DMS53 (cell line): ENCODE measurements at regions not wholly inside any gene's neighbourhood (a gene's known extent, or its start where the extent isn't known, plus 50 kb on each side); places are given as distances from the start of the nearest gene placed in this dataset.

Experiments used
- DNase-seq: peaks from one replicate; lab custom pipeline; 2025; lab: John Stamatoyannopoulos, UW

GRCh38 chr13:48583859-48584311 is 51.0 kb upstream of the RCBTB2 start:
- DNase-seq, result no peak

DNA sequence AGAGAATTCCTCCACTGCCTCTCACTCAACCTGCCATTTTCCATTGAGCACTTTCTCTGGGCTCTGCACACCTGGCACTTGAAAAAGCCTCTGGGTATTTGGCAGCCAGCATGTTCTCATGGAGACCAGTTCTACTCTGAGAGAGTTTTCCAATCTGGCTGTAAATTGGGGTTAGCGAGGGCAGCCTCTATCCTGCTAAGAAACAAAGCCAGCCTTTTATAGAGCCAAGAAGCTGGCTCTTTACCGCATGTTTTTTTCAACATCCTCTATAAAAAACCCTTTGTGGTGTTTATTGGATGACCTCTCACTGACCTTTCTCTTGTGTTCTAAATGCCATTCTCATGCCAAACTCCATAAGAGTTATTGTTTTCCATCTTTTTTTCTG is 52.6 kb upstream of the RCBTB2 start:
- DNase-seq, result no peak

DNA sequence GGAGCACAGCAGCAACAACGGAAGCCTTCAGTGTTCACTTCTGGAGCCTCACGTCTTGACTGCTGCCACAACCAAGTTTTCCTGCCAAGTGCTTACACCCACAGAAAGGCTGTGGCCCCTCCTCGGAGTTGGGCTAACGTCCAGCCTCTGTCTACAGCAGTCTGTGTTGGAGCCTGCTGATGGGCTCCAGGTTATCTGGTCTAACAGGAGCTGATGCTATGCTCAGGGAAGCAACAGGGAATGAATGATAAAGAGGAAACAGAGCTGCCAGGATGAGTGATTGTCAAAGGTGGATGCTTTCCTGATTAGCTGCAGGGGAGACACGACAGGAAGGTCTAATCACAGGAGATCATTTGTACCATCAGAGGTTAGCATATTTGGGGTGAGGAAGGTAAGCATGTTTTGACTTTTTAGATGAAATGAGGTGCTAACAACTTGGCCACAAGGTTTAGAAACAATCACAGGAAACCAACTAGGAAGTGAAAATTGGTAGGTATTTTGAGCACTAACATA is 53.8 kb upstream of the RCBTB2 start:
- DNase-seq, result no peak

DNA sequence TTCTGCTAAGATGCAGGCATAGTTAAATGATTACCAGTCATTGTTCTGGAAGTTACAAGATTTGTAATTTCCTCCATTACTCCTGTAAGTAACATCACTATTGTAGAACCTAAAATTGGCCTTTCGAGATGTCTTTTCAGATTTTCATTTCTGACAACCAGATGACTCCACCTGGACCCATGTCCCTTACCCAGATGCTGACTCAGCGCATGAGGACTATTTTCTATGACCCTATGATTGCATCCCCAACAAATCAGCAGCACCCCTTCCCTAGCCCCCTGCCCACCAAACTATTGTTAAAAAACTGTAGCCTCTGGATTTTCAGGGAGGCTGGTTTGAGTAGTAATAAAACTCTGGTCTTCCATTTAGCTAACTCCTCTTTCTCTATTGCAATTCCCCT is 55.2 kb upstream of the RCBTB2 start:
- no peak for DNase-seq

DNA sequence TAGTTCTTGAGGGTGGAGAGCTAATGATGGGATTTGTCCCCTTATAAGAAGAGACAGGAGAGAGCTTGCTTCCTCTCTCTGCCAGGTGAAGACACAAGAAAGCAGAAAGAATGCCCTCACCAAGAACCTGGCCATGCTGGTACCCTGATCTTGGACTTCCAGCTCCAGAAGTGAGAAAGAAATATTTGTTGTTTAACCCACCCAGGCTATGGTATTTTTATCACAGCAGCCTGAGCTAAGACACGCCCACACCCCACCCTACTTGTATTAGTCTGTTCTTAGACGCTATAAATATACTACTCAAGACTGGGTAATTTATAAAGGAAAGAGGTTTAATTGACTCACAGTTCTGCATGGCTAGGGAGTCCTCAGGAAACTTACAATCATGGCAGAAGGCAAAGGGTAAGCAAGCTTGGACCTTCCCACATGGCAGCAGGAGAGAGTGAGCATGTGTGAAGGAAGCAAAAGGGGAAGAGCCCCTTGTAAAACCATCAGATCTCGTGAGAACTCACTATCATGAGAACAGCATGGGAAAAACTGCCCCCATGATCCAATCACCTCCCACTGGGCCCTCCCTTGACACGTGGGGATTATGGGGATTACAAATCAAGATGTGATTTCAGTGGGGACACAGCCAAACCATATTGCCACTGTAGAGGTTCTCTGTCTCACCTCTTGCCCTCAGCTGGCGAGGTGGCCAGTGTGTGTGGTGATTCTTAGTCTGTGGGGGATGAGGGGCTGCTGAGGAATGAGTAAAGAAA is 57.4 kb upstream of the RCBTB2 start:
- no peak for DNase-seq

DNA sequence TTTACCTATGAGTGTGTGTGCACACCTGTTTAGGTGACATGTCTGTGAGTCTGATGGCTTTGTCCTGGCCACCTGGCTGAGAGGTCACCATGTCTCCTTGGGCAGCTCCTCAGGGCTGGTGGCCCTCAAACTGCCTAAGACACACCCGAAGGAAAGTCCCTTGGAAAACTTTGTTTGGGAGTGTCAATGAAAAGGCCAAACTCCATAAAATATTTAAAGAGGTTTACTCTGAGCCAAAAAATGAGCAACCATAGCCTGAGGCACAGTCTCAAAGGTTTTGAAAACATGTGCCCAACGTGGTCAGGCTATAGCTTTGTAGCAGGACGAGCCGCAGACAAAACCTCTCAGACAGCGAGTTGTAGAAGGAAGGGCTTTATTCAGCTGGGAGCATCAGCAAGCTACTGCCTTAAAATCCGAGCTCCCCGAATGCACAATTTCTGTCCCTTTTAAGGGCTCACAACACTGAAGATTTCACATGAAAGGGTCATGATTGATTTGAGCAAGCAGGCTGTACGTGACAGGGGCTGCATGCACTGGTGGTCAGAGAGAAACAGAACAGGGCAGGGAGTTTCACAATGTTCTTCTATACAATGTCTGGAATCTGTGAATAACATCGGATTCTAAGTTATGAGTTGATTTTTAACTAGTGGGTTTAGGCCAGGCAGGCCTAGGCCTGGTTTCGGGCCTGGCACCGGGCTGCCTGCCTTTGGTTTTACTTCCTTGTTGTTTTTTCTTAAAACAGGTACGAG is 58.4 kb upstream of the RCBTB2 start:
- DNase-seq, result peak; percentile 77

GRCh38 chr13:48591889-48592687 is 59.2 kb upstream of the RCBTB2 start:
- DNase-seq, result no peak

DNA sequence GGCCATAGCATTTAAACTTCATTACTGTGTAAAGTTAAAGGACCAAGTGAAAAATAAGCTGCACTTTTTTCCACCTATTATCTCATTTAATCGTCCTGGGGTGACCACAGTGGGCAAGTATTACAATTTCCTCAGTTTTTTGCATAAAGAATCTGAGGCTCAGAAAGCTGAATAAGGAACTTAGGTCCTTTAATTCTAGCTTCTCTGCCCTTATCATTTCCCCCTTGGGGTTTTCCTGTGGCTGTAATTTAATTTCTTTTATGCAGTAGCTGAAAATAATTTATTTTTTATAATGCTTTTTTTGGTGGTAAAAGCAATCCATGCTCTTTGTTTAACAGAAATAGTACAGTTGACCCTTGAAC is 59.8 kb upstream of the RCBTB2 start:
- no peak for DNase-seq

- no peak for DNase-seq
Measured at GRCh38 chr13:48593536-48593935, 60.2 kb upstream of the CYSLTR2 start.

DNA sequence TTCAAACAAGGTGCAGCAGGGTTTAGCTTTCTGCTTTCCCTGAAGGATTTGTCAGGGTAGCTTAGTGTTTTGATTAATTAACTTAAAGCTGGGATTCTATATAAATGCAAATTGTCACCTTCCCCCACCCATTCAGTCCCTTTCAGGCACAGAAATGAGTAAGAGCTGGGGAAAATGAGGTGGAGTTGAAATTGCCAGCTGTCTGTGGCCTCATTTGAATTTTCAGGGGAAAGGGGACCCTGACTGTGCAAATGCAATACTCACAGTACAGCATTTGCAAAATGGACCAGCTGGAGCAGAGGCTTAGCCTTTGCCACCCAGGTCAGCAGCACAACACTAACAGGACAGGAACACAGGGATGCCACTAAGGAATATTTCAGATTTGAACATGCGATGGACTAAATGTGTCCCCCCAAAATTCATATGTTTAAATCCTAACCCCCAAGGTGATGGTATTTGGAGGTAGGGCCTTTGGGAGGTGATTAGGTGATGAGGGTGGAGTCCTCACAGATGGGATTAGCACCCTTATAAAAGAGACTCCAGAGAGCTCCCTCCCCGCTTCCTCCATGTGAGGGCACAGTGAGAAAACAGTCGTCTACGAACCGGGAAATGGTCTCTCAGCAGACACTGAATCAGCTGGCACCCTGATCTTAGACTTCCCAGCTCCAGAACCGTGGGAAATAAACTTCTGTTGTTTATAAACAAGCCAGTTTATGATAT is 59.5 kb upstream of the CYSLTR2 start:
- DNase-seq, result no peak

DNA sequence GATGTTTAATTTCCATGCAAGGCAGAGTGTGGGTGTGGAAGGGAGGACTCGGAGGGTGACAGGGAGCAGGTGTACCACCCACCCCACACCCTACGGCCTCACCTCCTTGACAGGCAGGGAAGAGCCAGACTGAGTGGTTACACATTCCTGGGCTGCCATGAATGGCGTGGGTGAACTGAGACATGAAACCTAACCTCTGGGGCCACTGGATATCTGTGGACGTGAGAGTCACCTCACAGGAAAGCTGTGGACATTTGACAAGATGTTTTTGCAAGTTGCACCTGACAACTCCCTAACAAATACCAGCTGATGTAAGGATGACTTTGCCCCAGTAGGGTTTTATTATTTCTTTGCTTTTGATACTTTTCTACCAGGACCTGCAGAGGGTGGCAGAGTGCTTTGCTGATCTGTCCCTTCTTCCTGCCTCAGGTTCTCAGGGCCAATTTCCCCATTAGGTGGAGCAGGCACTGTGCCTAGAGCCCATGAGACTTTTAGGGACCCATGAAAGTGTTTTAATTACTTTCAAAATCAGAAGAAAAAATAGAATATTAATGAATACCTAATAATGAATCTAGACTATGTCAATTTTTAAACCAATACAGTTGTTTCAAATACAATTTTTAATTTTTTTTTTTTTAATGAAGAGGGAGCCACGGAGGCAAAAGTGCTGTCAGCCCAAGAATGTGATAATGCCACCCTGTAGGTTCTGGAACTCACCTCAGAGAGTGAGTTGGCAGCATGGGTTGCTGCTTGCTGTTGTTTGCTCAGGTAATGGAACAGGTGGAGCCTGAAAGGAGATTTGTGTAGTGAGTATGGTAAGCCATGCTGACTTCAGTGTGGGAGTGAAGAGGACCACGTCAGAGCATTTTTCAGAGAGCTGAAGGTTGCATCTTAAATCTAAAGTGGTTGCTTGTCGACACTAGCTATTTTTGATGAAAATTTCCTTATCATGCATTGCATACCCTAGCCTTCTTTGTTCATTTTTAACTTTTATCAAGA is 58.0 kb upstream of the CYSLTR2 start:
- DNase-seq, result peak; percentile 74

GRCh38 chr13:48600374-48601364 is 53.1 kb upstream of the CYSLTR2 start:
- DNase-seq, result no peak

GRCh38 chr13:48602296-48603016 is 51.3 kb upstream of the CYSLTR2 start:
- no peak for DNase-seq

- DNase-seq, result no peak
Measured at GRCh38 chr13:48603375-48603774, 50.4 kb upstream of the CYSLTR2 start.
